ENCODE measurements at regions not wholly inside any gene's neighbourhood (a gene's known extent, or its start where the extent isn't known, plus 50 kb on each side); places are given as distances from the start of the nearest gene placed in this dataset.
A peak's percentile ranks its signal among the peaks of the same experiment; 100 is the strongest.

DNA sequence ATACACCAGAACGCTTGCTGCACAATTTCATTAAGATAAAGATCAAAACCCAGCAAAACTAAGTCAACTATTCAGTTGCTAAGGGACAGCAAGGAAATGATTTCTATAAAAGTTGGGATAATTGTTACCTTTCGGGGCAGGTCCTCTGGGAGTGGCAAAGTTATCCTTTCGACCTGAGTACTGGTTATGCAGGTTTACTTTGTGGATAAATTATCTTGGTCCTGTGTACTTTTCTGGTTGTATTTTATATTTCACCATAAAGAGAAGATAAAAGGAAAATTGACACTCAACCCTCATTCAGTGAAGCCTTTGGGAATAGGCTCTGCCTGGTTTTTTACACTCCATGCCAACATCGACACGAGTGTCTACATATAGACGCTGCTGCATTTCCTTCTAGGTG lies 146.5 kb downstream of the SYK start:
- DNase-seq: no peak

DNA sequence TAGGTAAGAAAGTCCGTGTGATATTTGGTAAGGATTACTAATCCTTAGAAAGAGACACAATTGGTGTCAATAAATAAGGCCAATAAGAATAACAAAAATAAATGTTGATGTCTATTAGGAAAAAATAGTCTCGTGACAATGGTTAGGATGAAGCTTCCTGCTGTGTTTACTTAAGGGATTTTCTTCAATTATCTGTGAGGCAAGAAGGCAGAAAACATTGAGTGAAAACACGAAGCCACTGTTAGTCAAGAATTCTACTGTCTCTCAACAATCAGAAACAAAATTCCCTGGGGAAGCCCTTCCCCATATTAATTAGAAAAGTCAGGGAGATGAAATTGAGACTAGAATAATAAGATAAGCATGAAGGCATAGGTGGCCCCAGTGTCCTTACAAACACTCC lies 149.0 kb downstream of the SYK start:
- no peak for DNase-seq

DNA sequence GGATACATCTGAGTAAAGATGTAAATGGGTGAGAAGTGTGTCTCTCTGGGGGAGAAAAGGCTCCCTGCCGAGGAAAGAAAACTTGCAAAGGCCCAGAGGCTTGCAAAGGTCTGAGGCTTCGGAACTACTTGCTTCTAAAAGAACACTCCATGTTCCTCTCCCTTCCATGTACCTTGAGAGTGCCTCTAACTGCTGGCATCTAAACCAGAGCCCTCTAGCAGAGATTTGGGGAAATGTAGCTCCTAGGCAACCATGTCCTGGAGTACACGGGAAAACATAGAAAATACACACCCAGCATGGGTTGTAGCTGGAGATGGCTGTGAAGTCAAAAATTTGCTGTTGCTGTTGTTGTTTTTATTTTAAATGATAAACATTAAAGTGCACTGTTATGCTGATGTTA lies 151.6 kb downstream of the SYK start:
- no peak for DNase-seq

DNA sequence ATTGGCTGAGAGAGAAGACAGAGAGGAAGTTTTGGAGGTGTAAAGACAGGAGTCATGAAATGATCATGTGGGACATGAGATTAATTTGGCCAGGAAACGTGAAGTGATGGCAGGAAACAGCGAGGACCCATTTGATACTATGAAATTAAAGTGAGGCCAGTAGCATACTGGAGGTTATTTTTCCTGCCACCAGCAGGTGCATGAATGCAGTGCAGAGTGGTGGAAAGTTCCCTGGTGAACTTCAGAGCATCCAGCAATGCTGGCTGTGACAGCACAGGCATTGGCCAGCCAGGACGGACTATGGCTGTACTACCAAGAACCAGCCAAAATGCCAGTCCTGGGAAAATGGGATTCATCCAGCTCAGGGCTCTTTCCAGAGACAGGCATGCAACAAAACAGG lies 152.2 kb downstream of the SYK start:
- no peak for DNase-seq

DNA sequence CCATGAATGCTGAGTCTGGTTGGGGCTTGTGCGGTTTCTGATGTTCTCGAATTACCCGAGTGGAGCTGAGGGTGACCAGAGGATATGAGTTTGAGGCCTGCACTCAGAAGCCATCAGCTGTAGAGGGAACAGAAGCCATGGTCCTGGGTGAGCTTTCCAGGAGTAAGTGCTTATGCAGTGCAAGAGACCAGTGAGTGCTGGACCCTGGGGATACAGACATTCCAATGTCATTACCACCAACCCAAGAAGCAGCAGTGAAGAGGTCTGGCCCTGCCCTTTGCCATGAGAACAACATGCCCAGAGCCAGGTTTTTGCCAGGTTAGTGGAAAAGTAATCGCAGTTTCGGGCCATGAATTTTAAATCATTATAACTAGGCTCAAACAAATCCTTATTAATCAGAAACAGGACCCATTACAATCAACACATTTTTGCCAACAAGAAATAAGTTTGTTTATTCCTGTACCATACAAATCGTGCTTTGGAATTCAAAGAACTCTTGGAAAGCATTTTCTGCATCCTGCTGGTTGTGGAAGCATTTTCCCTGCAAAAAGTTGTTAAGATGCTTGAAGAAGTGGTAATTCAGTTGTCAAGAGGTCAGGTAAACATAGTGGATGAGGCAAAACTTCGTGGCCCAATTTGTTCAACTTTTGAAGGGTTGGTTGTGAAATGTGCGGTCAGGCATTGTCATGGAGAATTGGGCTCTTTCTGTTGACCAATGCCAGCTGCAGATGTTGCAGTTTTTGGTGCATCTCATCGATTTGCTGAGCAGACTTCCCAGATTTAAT lies 154.6 kb downstream of the SYK start:
- no peak for DNase-seq

DNA sequence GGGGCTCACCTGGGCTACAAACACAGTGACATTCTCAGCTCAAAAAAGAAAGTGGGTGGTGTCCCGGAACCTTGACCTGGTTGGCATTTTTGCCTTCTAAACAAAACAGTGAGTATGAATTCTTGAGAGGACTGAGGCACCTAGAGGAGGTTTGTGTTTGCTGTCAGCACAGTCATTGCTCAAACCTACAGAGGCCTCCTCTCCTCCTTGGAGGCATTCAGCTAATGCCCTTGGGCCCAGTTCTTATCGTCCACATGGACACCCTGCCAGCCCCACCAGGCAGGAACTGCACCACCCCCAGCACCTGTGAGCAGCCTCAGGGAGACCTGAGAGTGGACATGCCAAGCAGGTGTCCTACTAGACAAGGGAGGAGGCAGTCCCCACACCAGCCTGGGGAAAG lies 156.7 kb downstream of the SYK start:
- DNase-seq: no peak

DNA sequence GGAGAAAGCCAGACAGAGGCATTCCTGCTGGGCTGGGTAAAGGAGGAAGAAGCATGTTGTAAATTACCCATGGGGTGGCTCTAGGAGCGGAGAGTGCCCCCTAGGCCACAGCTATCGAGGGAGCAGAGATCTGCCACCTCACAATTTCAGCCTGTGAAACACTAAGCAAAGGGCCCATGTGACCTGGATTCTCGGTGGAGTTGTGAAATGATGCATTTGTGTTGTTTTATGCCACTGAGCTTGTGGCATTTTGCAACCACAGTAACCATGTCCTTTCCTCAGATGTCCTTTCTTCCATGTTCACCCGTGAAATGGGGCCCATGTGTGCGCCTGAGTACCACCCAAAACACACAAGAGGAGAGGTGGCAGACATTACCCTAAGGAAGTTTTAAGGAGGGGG lies 159.3 kb downstream of the SYK start:
- no peak for DNase-seq

DNA sequence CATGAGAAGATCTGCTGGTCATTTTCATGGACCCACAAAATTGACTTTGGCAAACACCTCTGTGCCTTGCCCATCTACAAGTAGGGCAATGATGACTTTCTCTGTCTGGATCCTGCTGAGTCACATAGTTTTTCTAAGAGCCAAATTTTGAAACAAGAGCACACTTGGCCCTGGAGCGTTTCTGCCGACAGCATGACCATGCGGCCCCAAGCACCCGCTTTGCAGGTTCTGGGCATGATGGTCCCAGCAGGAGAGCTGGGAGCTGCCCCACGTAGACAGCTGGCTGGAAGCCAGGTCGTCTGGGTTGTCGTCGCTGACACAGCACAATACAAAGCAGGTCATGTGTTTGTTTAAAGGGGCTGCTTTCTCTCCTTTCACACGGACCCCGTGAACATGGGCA lies 159.8 kb downstream of the SYK start:
- no peak for DNase-seq

DNA sequence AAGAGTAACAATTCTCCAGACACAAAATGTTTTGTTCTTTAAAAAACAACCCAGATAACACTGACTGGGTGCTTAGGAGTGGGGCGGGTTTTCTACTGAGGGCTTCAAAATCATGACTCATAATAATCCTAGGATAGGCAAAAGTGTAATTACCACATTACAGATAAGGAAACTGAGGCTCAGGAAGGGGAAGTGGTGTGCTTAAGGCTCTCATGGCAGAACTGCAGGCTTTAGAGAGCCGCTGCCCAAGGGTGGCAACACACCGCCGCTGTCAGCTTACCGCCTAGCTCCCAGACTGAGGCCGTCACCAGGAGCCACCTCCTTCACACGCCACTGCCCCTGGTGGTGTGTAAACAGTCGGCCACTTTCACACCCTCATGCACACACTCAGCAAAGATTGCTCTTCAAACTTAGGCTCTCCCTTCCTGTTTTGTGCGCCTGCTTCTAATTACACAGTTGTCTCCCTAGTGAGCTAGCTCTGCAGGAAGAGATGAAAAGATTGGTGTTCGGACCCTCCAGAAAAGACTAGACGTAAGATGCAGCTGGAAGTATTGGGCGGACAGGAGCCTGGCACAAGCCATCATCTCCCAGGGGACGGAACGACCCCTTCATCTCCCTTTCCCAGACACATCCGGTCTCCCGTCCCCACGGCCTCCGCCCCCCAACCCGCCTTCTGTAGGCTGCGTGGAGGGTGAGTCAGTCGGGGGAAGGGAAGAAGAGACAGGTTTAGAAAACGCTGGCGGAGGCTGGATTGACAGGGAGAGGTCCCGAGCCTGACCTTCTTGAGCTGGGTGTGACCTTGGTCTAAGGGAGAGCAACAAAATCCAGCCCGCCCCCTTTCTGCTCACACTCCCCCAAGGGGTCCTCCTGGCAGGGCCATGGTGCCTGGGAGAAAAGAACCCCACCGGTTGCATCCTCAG lies 162.7 kb downstream of the SYK start:
- peak in 1 of 2 donors; percentile 21 for DNase-seq

DNA sequence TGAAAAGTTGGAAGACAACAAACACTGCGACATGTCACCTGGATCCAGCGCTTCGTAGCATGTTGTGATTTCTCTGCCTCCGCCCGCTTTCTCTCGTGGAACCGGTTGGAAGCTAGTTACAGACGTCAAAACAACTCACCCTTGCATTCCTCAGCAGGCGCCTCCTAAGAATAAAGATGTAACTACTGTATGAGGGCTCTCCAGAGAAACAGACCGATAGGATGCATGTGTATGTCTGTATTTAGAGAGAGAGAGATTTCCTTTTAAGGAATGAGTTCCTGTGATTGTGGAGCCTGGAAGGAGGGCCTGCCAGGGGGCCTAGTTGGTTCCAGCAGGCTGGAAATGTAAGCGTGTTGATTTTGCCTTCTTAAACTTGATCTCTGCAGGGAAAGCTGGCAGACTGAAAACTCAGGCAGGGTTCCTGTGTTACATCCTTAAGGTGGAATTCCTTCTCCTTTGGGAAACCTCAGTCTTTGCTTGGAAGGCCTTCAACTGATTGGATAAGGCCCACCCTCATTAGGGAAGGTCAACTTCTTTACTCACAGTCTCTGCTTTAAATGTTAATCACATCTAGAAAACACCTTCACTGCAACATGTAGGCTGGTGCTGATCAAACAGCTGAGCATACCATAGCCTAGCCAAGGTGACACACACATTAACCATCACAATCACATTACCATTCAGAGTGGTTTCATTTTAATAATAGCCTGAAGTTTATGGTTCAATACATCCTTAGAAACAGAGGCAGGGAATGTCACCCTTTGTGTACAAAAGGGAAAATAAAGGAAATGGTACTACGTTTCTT lies 163.8 kb downstream of the SYK start:
- DNase-seq: no peak

DNA sequence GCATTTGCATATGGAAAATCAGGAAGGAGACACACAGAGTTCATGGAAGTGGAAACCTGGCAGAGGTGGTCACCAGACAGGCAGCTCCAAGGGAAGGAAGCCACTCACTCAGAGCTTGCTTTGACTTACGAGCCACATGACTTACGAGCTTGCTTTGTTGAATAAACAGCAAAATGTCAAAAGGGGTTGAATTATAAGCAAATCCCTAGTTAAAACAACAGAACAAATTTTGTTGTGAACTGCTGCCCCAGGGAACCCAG lies 164.3 kb downstream of the SYK start:
- no peak for DNase-seq

DNA sequence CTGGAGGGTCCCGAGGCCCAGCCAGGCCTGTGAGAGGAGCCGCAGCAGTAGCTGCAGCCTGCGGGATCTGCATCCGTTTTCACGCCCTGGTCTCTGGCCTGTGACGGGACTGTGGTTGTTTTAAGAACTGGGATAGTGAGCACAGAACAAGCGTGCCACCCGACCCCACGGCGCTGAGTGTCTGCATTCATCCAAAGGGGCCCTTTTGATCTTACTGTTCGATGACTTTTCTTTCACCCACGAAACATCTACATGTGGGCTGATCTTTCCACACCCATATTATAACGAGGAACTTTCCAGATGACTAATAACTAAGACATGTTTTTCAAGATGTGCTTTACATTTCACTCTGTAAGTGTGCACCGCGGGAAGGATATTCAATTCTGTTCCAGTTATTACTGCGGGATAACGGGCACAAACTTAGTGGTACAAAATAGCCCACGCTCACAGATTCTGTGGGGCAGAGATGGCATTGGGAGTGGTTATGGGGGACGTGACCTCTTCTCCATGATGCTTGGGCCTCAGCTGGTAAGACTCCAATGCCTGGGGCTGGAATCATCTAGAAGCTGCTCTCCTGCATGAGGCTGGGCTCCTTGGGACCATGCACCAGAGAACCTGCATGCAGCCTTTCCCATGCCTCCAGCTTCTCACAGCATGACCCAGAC lies 165.0 kb downstream of the SYK start:
- DNase-seq: peak; percentile 53 to 58

DNA sequence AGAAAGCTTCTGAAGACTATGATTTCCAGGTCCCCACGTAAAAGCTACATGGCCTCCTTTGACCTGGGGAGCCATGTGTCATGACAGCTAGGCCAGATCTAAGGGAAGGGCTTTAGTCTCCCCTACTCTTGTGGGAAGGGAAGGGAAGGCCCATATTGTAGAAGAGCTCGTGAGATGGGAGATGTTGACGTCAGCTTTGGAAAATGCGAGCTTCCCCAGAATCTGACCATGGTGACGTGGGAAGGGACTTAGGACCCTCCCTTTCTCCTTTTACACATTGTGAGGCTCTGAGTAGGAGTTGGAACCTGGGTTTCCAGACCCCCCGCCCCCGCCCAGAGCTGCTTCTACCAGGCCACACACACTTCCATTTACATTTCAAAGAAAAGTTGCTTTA lies 165.5 kb downstream of the SYK start:
- no peak for DNase-seq

DNA sequence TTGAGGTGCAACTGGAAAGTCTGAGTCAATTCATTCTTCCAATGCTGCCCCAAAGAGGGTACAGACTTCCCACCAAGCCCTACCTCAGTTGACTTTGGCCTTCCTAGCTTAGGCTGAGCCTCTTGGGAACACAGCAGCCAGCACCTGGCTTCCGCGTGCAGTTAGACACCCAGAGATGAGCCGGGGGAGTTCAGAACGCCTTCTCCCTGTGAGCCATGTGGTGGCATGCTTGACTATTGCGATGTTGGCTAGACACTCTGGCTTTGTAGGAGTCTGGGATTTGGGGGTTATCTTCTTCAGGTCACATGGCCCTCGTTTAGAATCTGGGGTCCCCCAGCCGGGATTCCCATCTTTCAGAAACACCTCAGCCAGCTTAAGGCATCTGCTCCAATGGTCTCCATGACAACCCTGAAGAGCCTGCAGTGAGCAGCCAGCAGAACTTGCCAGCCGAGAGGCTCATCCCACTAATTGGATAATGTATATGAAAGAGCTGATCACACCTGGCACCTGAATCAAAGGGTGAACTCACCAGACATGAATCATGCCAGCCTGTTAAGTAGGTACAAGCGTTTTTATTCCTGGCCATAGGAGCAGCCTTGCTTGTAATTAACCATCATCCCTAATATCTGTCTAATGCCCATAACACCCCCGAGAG lies 167.5 kb downstream of the SYK start:
- DNase-seq: no peak

DNA sequence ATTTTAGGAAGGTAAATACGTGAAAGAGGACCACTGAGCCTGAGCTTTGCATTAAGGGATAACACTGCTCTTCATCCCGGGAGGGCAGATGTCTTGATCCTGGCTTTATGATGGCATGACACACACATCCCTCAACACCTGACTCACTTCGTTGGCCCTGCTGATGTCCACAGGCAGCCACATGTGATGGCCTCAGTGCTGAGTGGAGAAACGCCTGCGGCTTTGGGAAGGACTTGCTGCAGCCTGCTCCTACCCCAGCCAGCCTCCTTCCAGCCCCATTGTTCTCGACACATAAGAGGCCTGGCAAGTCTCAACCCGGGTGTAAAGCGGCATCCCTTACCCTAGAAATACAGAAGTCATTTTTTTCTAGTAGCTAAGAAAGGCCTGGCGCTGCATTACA lies 169.0 kb downstream of the SYK start:
- DNase-seq: no peak

DNA sequence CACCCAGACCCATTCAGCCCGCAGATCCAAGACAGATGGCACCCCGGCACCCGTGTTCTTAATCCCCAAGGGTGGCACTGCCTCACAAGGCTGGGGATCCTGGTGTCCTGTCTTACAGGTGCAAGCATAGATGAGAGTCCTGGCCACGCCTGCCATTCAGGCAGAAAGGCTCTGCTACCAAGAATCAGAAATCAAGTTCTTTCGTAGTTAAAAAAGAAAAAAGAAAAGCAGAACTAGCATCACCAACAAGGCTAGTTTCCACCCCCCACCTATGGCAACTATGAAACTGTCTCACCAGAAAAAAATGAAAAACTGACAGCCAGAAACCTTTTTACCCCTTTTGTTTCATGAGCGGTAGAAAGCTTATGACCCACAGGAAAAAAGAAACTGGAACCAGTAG lies 170.4 kb downstream of the SYK start:
- no peak for DNase-seq

DNA sequence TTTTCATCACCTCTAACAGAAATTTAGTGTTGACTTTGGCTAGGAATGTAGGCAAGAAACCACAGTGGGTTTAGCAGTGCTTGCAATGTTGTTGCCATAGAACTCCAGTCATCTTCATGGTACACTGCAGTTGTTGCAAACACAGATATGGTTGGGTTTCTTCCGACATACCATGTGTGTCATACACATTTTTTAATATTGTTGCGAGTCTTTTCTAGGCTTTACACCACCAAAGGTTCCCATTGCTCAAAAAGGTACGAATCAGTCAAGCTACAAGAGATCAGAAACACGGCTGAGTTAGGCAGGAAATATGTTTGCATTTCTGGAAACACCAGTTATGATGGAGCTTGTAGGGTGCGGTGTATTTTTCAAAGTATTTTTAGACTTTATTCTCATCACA lies 172.4 kb downstream of the SYK start:
- DNase-seq: no peak

DNA sequence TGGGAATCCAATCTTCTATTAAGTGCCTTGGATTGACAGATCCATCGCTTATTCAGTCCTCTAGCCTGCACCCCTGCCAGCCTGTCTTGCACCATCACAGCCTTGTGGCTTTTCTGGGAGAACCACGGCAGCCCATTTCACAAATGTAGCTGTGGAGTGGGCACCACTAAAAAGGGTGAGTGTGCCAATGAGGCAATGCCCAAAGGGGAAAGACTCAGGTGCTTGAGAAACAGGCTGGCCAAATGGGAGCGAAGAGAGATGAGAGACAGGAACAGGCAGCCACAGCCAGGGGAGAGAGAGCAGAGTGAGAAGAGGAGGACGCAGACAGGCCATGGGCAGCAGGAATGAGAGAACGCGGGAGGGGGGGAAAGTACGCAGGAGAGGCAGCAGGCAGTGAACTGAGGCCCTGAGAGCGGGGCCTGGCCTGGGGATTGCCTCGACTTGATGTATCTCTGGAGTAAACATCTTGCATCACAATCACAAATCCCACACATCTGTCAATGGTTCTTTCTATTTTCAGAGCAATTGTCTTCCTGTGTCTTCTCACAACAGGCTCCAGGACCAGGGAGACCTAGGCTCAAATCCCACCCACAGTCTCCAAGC lies 173.1 kb downstream of the SYK start:
- DNase-seq: no peak

DNA sequence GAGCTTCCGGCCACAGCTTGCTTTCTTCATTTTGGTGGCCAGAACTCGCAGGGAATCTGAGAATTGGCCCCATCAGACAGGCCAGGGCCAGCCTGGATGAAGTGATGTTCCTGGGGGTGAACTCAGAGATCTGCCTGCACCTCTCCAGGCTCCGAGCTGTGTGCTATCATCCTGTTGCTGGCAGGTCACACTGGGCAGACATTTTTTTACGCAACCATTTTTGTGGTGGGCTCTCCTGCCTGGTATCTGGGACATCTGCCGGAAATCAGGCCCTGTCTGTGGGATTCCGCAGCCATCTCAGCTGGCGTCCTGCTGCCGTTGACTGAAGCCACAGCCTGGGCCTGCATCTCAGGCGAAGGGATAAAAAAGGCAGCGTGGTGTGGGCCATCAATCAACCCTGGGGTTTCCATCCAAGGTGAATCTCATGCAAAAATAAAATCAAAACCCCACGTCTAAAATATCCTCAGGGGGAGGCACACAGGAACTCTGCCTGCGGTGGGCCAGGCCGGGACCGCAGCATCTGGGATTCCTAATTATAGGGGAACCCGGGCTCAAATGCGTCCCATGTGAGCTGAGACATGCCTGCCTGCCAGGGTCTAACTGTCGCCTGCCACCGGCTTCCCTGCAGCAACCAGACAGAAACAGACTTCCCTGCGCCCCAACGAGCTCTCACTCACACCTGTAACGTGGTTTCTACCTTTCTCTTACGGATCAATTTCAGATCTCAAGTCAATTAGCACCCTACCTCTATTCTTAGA lies 174.3 kb downstream of the SYK start:
- DNase-seq: no peak

DNA sequence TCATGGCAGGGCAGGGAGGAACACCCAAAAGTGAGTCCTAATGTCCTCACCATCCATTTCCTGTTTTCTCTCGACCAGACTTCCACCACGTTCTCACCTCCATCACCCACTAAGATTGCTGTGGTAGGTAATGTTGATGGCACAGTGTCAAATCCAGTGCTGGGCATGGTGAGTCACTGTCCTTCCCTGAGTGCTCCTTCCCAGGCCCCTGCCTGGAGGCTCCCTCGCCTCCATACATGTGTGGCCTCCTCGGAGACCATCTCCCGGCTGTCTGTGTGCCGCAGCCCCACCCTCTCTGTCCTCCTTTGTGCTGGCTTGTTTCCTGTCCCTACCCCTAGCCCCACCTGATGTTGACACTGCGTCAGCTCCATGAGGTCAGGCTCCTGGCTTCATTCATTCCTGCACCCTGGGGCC lies 177.5 kb downstream of the SYK start:
- no peak for DNase-seq

DNA sequence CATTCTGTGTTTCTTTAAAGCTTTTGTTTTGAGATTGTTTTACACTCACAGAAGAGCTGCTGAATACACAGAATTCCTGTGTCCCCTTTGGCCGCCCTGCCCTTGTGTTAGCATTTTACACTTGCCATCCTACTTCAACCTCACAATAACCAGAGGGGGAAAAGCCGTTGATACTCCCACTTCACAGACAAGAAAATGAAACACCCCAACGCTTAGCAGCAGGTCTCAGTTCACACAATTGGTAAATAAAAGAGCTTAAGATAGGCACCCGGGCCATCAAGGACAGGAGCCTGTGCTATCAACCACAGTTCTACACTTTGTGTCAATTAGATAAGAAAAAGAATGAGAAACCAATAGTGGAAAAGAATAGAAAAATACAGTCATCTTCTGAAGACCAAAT lies 178.0 kb downstream of the SYK start:
- DNase-seq: no peak
